ENCODE measurements at regions not wholly inside any gene's neighbourhood (a gene's known extent, or its start where the extent isn't known, plus 50 kb on each side); places are given as distances from the start of the nearest gene placed in this dataset.

GRCh38 chr13:67402546-67402945, 172.4 kb upstream of the PCDH9 start:
- Mint-ChIP-seq H3K4me1 (peaks cover 11% of the 10 kb centered on the region in 2 donors), H3K4me3 (no peak overlapping the region), H3K9me3 (peaks cover 2 to 4% of the 10 kb centered on the region in 2 donors), H3K27ac (no peak overlapping the region), H3K27me3 (ENCODE audit: low read depth in 2 of 2) (no peaks in the 10 kb centered on the region), H3K36me3 (no peaks in the 10 kb centered on the region)
- no peak for TF ChIP-seq CTCF (IDR thresholded peaks at IDR 0.05)
- DNase-seq (no peak), ATAC-seq (no peak)
- intact Hi-C loops (cut with micrococcal nuclease) = no loop called here
- Histone ChIP-seq H3K4me3 (ENCODE audit: low read length) (no peak overlapping the region), H3K9me3 (ENCODE audit: control insufficient read depth, insufficient read depth, low read length) (no peaks in the 10 kb centered on the region), H3K27me3 (ENCODE audit: control insufficient read depth, insufficient read depth, low read length) (no peaks in the 10 kb centered on the region), H3K36me3 (ENCODE audit: control insufficient read depth, insufficient read depth, low read length) (no peaks in the 10 kb centered on the region), H3K27ac (ENCODE audit: low read length) (no peak overlapping the region), H3K4me1 (ENCODE audit: control insufficient read depth, insufficient read depth, low read length) (no peaks in the 10 kb centered on the region)
- WGBS (ENCODE audit: insufficient coverage) = 95% methylated on average over 7 of the region's 7 CpGs

GRCh38 chr13:67395577-67395976, 165.4 kb upstream of the PCDH9 start:
- Mint-ChIP-seq H3K9me3 (peaks cover 3 to 4% of the 10 kb centered on the region in 2 donors), H3K36me3 (no peaks in the 10 kb centered on the region), H3K4me1 (no peaks in the 10 kb centered on the region), H3K4me3 (no peak overlapping the region), H3K27ac (no peak overlapping the region), H3K27me3 (ENCODE audit: low read depth in 2 of 2) (no peaks in the 10 kb centered on the region)
- Histone ChIP-seq H3K4me3 (ENCODE audit: low read length) (no peak overlapping the region), H3K27ac (ENCODE audit: low read length) (no peak overlapping the region), H3K36me3 (ENCODE audit: control insufficient read depth, insufficient read depth, low read length) (no peaks in the 10 kb centered on the region), H3K27me3 (ENCODE audit: control insufficient read depth, insufficient read depth, low read length) (no peaks in the 10 kb centered on the region), H3K4me1 (ENCODE audit: control insufficient read depth, insufficient read depth, low read length) (no peaks in the 10 kb centered on the region), H3K9me3 (ENCODE audit: control insufficient read depth, insufficient read depth, low read length) (no peaks in the 10 kb centered on the region)
- DNase-seq = no peak
- TF ChIP-seq CTCF (IDR thresholded peaks at IDR 0.05) = no peak
- WGBS (ENCODE audit: insufficient coverage) = no CpG with 5 or more reads among the region's 1 CpG
- no peak for ATAC-seq
- intact Hi-C loops (cut with micrococcal nuclease) = no loop called here

- no peak for ATAC-seq
- no peaks in the 10 kb centered on the region for H3K4me1 Mint-ChIP-seq
- no peak overlapping the region for H3K4me3 Mint-ChIP-seq
- peaks cover 0 to 2% of the 10 kb centered on the region in 2 donors for H3K9me3 Mint-ChIP-seq
- no peak for TF ChIP-seq CTCF (IDR thresholded peaks at IDR 0.05)
- no peak overlapping the region for H3K27ac ChIP-seq (ENCODE audit: low read length)
- no peaks in the 10 kb centered on the region for H3K36me3 ChIP-seq (ENCODE audit: control insufficient read depth, insufficient read depth, low read length)
- no peak overlapping the region for H3K27ac Mint-ChIP-seq
- no peak overlapping the region for H3K4me3 ChIP-seq (ENCODE audit: low read length)
- no peak for DNase-seq
- intact Hi-C loops (cut with micrococcal nuclease) = no loop called here
- H3K27me3 Mint-ChIP-seq (ENCODE audit: low read depth in 2 of 2) = no peaks in the 10 kb centered on the region
- no peaks in the 10 kb centered on the region for H3K4me1 ChIP-seq (ENCODE audit: control insufficient read depth, insufficient read depth, low read length)
- H3K27me3 ChIP-seq (ENCODE audit: control insufficient read depth, insufficient read depth, low read length) = no peaks in the 10 kb centered on the region
- no peaks in the 10 kb centered on the region for H3K36me3 Mint-ChIP-seq
- H3K9me3 ChIP-seq (ENCODE audit: control insufficient read depth, insufficient read depth, low read length) = no peaks in the 10 kb centered on the region
These were observed 161.9 kb upstream of the PCDH9 start for GRCh38 chr13:67392014-67392413.

GRCh38 chr13:67390462-67391086, 160.4 kb upstream of the PCDH9 start:
- no peak overlapping the region for H3K4me3 Mint-ChIP-seq
- TF ChIP-seq CTCF (IDR thresholded peaks at IDR 0.05) = no peak
- Histone ChIP-seq H3K4me1 (ENCODE audit: control insufficient read depth, insufficient read depth, low read length) (no peaks in the 10 kb centered on the region), H3K36me3 (ENCODE audit: control insufficient read depth, insufficient read depth, low read length) (no peaks in the 10 kb centered on the region), H3K4me3 (ENCODE audit: low read length) (no peak overlapping the region), H3K9me3 (ENCODE audit: control insufficient read depth, insufficient read depth, low read length) (no peaks in the 10 kb centered on the region), H3K27me3 (ENCODE audit: control insufficient read depth, insufficient read depth, low read length) (no peaks in the 10 kb centered on the region), H3K27ac (ENCODE audit: low read length) (no peak overlapping the region)
- H3K27ac Mint-ChIP-seq = no peak overlapping the region
- intact Hi-C loops (cut with micrococcal nuclease) = no loop called here
- no CpG with 5 or more reads among the region's 2 CpGs for WGBS (ENCODE audit: insufficient coverage)
- peaks cover 0 to 13% of the 10 kb centered on the region in 2 donors for H3K9me3 Mint-ChIP-seq
- no peaks in the 10 kb centered on the region for H3K27me3 Mint-ChIP-seq (ENCODE audit: low read depth in 2 of 2)
- DNase-seq = no peak
- no peaks in the 10 kb centered on the region for H3K4me1 Mint-ChIP-seq
- H3K36me3 Mint-ChIP-seq = no peaks in the 10 kb centered on the region
- ATAC-seq = no peak

Measured in natural killer cell (primary cell).